HPDE6-E6E7 (cell line): ENCODE measurements at regions not wholly inside any gene's neighbourhood (a gene's known extent, or its start where the extent isn't known, plus 50 kb on each side); places are given as distances from the start of the nearest gene placed in this dataset.
"Not testable (repeated sequence)": the region's sequence is repeated elsewhere in the genome, so short reads cannot be mapped to it uniquely, and the experiment has no call there.

Experiments
- DNase-seq: peaks from one replicate; pipeline ENCODE4 v3.0.0; 2011; ENCODE audit warnings: missing footprints; ENCODE audit errors: extremely low spot score

GRCh38 chr1:196160066-196160795 lies 448.0 kb downstream of the KCNT2 start:
- no peak for DNase-seq

- DNase-seq = no peak
These were observed 452.7 kb downstream of the KCNT2 start for GRCh38 chr1:196155586-196155985.

DNA sequence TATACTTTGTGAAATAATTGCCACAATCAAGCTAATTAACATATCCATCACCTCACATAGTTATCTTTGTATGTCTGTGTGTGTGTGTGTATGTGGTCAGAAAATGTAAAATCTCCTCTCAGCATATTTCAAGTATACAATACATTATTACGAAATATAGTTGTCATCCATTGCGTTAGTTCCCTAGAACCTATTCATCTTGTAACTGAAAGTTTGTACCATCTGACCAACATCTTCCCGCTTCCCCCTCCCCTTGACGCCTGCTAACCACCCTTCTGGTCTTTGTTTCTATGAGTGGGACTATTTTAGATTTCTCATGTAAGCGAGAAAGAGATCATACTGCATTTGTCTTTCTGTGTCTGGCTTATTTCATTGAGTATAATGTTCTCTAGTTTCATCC lies 455.3 kb downstream of the KCNT2 start:
- no peak for DNase-seq

DNA sequence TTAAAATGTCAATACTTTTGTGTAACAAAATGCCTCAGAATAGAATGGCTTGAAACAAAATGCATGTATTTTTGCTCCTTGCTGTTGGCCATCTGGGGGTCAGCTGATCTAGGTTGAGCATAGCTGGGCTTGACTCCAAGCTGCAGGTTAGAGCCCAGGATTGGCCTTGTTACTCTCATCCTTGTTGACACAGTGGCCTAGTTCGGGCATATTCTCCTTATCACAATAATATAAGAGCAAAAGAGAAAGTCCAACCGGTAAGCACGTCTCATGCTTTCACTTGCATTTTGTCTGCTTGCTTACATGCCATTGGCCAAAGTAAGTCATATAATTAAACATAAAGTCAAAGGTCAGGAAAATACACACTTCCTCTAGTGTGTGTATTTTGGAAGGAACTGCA lies 456.2 kb downstream of the KCNT2 start:
- DNase-seq = no peak

DNA sequence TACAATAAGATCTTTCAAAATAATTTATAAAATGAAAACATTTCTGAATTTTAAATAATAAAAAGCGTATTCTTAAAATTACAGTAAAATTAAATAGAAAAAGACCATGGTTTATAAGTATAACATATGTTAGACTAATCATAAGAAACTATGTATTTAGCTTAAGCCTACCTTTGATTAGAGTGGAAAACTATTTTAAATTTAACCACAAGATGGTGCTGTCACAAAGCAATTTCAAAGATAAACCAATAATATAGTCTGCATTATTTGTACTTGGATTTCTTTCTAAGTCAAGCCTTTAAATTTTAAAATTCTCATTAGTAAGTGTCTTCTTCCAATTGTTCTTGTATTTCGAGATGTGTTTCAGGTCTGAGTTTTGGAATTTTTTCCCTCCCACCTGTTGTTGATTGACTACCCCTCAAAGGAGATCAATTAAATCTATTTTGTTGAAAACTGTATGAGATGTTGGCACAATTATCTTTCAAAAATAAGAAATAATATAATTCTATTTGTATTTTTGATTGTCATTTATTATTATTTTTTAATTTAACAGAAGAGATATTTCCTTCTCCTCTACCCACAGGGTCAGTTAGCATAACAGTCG lies 459.8 kb downstream of the KCNT2 start:
- no peak for DNase-seq

GRCh38 chr1:196147530-196147929 lies 460.7 kb downstream of the KCNT2 start:
- no peak for DNase-seq

- not testable (repeated sequence) for DNase-seq
These were observed 463.1 kb downstream of the KCNT2 start for GRCh38 chr1:196145151-196145550.

- no peak for DNase-seq
These were observed 463.7 kb downstream of the KCNT2 start for GRCh38 chr1:196144588-196144987.

DNA sequence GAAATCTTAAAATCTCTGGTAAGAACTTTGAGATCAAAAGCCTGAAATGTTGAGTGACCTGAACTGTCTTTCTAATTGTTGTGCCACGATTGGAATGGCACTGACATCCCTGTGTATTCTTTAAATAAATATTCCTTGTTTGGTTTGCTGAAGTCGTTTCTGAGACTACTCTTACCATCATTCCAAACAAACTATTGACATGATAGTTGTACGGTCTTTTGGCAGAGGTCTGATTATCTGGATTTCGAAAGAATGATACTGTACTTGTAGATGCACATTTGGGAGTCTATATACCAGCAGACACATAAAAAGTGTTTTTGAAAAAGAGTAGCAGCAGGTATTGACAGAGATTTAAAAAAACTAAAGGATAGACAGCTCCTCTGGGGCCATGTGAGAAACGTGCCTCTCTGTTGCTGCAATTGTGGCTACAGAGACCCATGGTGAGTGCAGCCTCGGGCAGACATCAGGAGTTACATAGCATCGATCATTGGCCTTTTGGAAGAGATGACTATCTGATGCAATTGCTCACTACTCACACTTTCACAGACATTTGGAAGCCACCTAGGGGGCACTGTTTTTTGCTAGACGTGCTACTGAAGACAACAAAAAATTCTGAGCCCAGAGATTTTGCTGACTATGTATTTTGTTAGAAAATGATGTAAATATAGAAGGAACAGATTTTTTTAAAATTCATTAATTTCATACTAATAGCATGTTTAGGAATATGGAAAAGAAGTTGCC lies 464.5 kb downstream of the KCNT2 start:
- no peak for DNase-seq

GRCh38 chr1:196142111-196142640 lies 466.1 kb downstream of the KCNT2 start:
- DNase-seq = no peak

GRCh38 chr1:196136396-196136795 lies 471.8 kb downstream of the KCNT2 start:
- no peak for DNase-seq

GRCh38 chr1:196131691-196132090 lies 476.5 kb downstream of the KCNT2 start:
- no peak for DNase-seq

DNA sequence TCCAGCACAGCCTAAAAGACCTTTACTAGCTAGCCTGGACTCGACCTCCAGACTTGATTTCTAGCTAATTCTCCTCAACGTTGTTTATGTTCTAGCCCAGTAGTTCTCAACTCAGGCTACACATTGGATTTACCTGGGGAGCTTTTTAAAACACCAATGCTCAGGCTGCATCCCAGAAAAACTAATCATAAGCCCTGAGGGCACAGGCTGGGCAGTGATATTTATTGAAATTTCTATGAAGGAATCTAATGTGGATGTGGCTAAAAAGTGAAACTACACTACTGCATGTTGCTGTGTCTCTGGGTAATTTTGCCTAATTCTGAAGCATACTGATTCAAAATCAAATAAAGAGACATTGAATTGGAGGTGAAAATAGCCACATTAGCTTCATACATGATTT lies 479.4 kb downstream of the KCNT2 start:
- no peak for DNase-seq

DNA sequence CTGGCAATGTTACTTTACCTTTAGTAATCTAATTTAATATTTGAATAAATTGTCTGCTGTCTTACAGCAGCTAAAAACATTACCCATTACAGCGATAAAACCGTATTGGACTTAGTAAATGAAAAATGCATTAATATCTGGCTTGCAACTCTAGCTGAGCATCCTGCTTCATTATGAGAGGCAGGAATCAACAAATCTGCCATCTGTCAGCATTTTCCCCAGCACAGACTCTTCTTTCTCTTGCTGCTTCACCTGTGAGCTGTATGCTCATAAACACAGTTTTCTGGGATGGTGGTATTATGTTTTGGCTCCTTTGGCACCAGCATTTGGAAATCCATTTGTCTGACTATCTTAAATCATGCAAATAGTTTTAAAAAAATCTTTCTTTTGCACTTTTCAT lies 487.1 kb downstream of the KCNT2 start:
- DNase-seq = no peak

DNA sequence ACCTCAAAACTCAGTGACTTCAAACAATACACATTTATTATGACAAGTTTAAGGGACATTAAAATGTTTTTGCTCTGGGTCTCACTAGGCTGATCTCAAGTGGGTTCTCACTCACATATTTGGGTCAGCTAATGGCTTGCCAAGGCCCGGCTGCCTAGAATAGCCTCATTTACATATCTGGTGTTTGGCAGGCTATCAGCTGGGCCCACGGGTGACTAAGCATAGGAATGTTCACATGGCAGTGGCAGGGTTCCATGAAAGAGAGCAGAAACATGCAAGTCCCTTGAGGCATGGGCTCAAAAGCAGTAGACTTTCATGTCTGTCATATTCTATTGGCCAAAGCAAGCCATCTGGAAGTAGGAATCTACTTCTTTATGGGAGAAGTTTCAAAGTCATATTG lies 492.6 kb downstream of the KCNT2 start:
- DNase-seq = no peak

DNA sequence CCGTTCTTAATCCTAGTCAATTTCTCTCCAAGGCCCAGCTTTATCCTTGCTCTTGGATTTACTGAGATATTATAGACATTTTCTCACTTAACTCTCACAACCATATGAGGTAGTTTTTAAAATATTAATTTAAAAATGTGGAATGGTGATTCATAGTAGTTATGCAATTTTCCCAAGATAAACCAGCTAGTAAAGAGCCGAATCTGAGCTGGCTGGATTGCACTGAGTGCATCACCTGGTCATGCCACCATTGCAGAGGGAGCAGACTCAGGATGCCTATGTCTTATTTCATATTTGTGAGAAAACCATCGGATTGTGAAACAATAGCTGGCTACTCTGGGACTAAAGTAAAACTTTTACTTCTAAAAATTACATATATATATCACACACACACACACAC lies 494.0 kb downstream of the KCNT2 start:
- DNase-seq = peak; percentile 42

DNA sequence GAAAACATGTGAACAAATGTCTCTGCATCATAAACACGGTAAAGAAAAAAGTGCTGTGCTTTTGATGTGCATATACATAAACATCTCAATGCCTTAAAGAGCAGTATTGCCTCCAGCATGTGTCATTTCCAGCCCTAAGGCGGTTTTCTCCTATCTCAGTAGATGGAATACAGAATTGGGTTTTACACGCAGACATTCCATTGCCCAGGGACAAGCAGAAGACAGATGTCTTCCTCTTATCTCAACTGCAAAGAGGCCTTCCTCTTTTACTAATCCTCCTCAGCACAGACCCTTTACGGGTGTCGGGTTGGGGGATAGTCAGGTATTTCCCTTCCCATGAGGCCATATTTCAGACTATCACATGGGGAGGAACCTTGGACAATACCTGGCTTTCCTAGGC lies 499.2 kb downstream of the KCNT2 start:
- DNase-seq = not testable (repeated sequence)

- DNase-seq = peak; percentile 27
These were observed 502.3 kb downstream of the KCNT2 start for GRCh38 chr1:196105901-196106300.

DNA sequence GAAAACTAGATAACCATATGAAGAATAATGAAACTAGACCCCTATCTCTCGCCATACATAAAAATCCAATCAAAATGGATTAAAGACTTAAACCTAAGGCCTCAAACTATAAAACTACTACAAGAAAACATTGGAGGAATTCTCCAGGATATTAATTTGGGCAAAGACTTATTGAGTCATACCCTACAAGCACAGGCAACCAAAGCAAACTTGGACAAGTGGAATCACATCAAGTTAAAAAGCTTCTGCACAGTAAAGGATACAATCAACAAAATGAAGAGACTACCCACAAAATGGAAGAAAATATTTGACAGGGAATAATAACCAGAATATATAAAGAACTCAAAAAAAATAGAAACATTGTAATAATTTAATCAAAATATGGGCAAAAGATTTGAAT lies 505.4 kb downstream of the KCNT2 start:
- DNase-seq = no peak

DNA sequence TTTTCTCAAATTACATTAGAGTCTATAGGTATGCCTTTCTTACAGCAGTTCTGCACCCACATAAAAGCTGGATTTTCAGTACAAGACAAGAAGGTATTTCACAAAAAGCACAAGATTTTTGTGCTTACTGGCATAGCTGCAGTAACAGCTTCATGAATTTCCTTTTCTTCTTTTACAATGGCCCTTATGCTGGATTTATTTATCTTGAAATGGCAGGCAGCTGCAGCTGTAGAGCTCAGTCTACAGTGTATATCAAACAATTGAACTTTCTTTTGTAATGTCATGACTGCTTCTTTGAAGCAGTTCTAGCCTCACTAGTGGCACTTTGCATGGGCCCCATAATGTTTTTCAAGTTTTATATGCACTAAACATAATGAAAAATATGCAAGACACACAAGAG lies 510.2 kb downstream of the KCNT2 start:
- no peak for DNase-seq

- no peak for DNase-seq
These were observed 513.4 kb downstream of the KCNT2 start for GRCh38 chr1:196094821-196095220.

DNA sequence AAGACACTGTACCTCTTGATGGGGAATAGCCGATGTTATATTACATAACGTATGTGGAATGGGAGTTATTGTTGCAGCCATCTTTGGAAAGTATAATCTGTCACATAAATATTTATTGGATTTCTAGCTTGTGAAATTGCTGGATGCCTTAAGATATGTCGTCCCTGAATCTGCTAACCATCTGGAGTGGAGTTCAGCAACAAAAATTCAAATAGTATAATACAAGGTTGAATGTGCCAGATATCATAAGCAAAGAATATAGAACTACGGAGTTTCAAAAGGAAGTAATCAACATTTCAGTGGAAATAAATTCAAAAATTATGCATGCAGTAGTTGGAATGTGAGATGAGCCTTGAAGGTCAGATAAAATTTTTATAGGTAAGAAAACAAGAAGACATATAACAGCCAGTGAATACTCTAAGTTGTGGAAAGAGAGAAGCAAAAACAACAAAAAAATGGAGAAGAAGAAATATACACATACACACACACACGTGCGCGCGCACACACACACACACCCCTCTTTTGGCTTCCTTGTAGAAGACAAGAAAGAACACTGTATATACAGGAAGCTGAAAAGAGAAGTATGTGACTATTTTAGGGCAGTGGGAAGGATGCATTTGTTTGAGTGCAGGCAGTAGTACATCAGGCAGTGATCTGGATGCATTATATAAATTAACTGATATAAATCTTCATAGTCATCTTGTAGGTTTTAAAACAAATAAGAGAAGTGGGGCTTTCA lies 516.7 kb downstream of the KCNT2 start:
- no peak for DNase-seq
